ENCODE measurements at regions not wholly inside any gene's neighbourhood (a gene's known extent, or its start where the extent isn't known, plus 50 kb on each side); places are given as distances from the start of the nearest gene placed in this dataset.

GRCh38 chr6:90820436-90820835 is 233.6 kb upstream of the MAP3K7 start:
- TF ChIP-seq EGR1 (IDR thresholded peaks at IDR 0.05; ENCODE audit: low read depth in 2 of 2) = no peak
- TF ChIP-seq CTCF (IDR thresholded peaks at IDR 0.05; ENCODE audit: low read depth, low read length, missing input control) = no peak
- no peak for TF ChIP-seq HNF4G (IDR thresholded peaks at IDR 0.05)
- no peak for TF ChIP-seq SP1 (IDR thresholded peaks at IDR 0.05)
- TF ChIP-seq YY1 (IDR thresholded peaks at IDR 0.05) = no peak
- no peak for TF ChIP-seq TAF1 (conservative IDR thresholded peaks at IDR 0.05)
- Histone ChIP-seq H3K9ac (ENCODE audit: low read depth in 1 of 2, low read length in 2 of 2) (no peak overlapping the region), H3K4me1 (ENCODE audit: control insufficient read depth in 4 of 4, insufficient read depth in 4 of 4, low read length in 3 of 4) (no peaks in the 10 kb centered on the region), H3K27ac (ENCODE audit: low read depth in 1 of 2, low read length in 2 of 2) (no peak overlapping the region), H3K27me3 (ENCODE audit: control insufficient read depth in 4 of 4, insufficient read depth in 4 of 4, low read length in 3 of 4) (no peaks in the 10 kb centered on the region), H3K9me3 (ENCODE audit: control insufficient read depth in 4 of 4, low read length in 3 of 4) (peaks cover 0 to 3% (median 0%) of the 10 kb centered on the region in 4 donors), H3K36me3 (ENCODE audit: control insufficient read depth in 4 of 4, insufficient read depth in 3 of 4, low read depth in 1 of 4, low read length in 3 of 4) (no peaks in the 10 kb centered on the region), H3K4me3 (ENCODE audit: low read depth in 1 of 3, low read length in 3 of 3) (no peak overlapping the region)
- DNase-seq (ENCODE audit: low spot score) = no peak

- H3K9me3 ChIP-seq (ENCODE audit: control insufficient read depth in 4 of 4, low read length in 3 of 4) = peaks cover 0 to 3% (median 0%) of the 10 kb centered on the region in 4 donors
- no peak overlapping the region for H3K4me3 ChIP-seq (ENCODE audit: low read depth in 1 of 3, low read length in 3 of 3)
- no peaks in the 10 kb centered on the region for H3K36me3 ChIP-seq (ENCODE audit: control insufficient read depth in 4 of 4, insufficient read depth in 3 of 4, low read depth in 1 of 4, low read length in 3 of 4)
- 76% methylated on average over 4 of the region's 4 CpGs for WGBS
- H3K27ac ChIP-seq (ENCODE audit: low read depth in 1 of 2, low read length in 2 of 2) = no peak overlapping the region
- H3K9ac ChIP-seq (ENCODE audit: low read depth in 1 of 2, low read length in 2 of 2) = no peak overlapping the region
- no peak for DNase-seq (ENCODE audit: low spot score)
- TF ChIP-seq RAD21 (IDR thresholded peaks at IDR 0.05) = no peak
- no peak for TF ChIP-seq ZBTB33 (IDR thresholded peaks at IDR 0.05)
- no peak for TF ChIP-seq YY1 (IDR thresholded peaks at IDR 0.05)
- no peaks in the 10 kb centered on the region for H3K27me3 ChIP-seq (ENCODE audit: control insufficient read depth in 4 of 4, insufficient read depth in 4 of 4, low read length in 3 of 4)
- H3K4me1 ChIP-seq (ENCODE audit: control insufficient read depth in 4 of 4, insufficient read depth in 4 of 4, low read length in 3 of 4) = no peaks in the 10 kb centered on the region
Measured at GRCh38 chr6:90819483-90819882, 232.6 kb upstream of the MAP3K7 start.

- TF ChIP-seq EGR1 (IDR thresholded peaks at IDR 0.05; ENCODE audit: low read depth in 2 of 2) (no peak), RXRA (IDR thresholded peaks at IDR 0.05) (no peak), HNF4G (IDR thresholded peaks at IDR 0.05) (no peak), MAX (IDR thresholded peaks at IDR 0.05) (no peak)
- Histone ChIP-seq H3K36me3 (ENCODE audit: control insufficient read depth in 4 of 4, insufficient read depth in 3 of 4, low read depth in 1 of 4, low read length in 3 of 4) (no peaks in the 10 kb centered on the region), H3K27me3 (ENCODE audit: control insufficient read depth in 4 of 4, insufficient read depth in 4 of 4, low read length in 3 of 4) (no peaks in the 10 kb centered on the region), H3K4me3 (ENCODE audit: low read depth in 1 of 3, low read length in 3 of 3) (no peak overlapping the region), H3K27ac (ENCODE audit: low read depth in 1 of 2, low read length in 2 of 2) (no peak overlapping the region), H3K4me1 (ENCODE audit: control insufficient read depth in 4 of 4, insufficient read depth in 4 of 4, low read length in 3 of 4) (no peaks in the 10 kb centered on the region), H3K9ac (ENCODE audit: low read depth in 1 of 2, low read length in 2 of 2) (no peak overlapping the region), H3K9me3 (ENCODE audit: control insufficient read depth in 4 of 4, low read length in 3 of 4) (peaks cover 0 to 3% (median 0%) of the 10 kb centered on the region in 4 donors)
- no peak for DNase-seq (ENCODE audit: low spot score)
Measured at GRCh38 chr6:90818163-90818562, 231.3 kb upstream of the MAP3K7 start.

GRCh38 chr6:90816764-90817163 is 229.9 kb upstream of the MAP3K7 start:
- no peak overlapping the region for H3K4me3 ChIP-seq (ENCODE audit: low read depth in 1 of 3, low read length in 3 of 3)
- no peak for TF ChIP-seq ZBTB33 (IDR thresholded peaks at IDR 0.05)
- TF ChIP-seq TAF1 (conservative IDR thresholded peaks at IDR 0.05) = no peak
- TF ChIP-seq RXRA (IDR thresholded peaks at IDR 0.05) = no peak
- no peak for TF ChIP-seq SP1 (IDR thresholded peaks at IDR 0.05)
- TF ChIP-seq JUND (IDR thresholded peaks at IDR 0.05) = no peak
- no peak for TF ChIP-seq GABPA (IDR thresholded peaks at IDR 0.05 in 1 of 2, conservative IDR thresholded peaks at IDR 0.05 in 1 of 2)
- TF ChIP-seq ATF3 (IDR thresholded peaks at IDR 0.05) = no peak
- TF ChIP-seq MAX (IDR thresholded peaks at IDR 0.05) = no peak
- no peak for TF ChIP-seq FOXA1 (IDR thresholded peaks at IDR 0.05)
- no peak for TF ChIP-seq NR2F2 (IDR thresholded peaks at IDR 0.05)
- no peak for TF ChIP-seq FOXA2 (IDR thresholded peaks at IDR 0.05)
- no peaks in the 10 kb centered on the region for H3K27me3 ChIP-seq (ENCODE audit: control insufficient read depth in 4 of 4, insufficient read depth in 4 of 4, low read length in 3 of 4)
- H3K27ac ChIP-seq (ENCODE audit: low read depth in 1 of 2, low read length in 2 of 2) = no peak overlapping the region
- H3K9ac ChIP-seq (ENCODE audit: low read depth in 1 of 2, low read length in 2 of 2) = no peak overlapping the region
- no peaks in the 10 kb centered on the region for H3K36me3 ChIP-seq (ENCODE audit: control insufficient read depth in 4 of 4, insufficient read depth in 3 of 4, low read depth in 1 of 4, low read length in 3 of 4)
- H3K9me3 ChIP-seq (ENCODE audit: control insufficient read depth in 4 of 4, low read length in 3 of 4) = peaks cover 0 to 3% (median 0%) of the 10 kb centered on the region in 4 donors
- H3K4me1 ChIP-seq (ENCODE audit: control insufficient read depth in 4 of 4, insufficient read depth in 4 of 4, low read length in 3 of 4) = no peaks in the 10 kb centered on the region
- DNase-seq (ENCODE audit: low spot score) = no peak
- 80% methylated on average over 2 of the region's 2 CpGs for WGBS

Data from liver (tissue), 8 donors.